Spleen (tissue), 11 donors: ENCODE measurements at regions not wholly inside any gene's neighbourhood (a gene's known extent, or its start where the extent isn't known, plus 50 kb on each side); places are given as distances from the start of the nearest gene placed in this dataset.

Experiments
- DNase-seq: peaks from one replicate; pipeline ENCODE4 v3.0.0-alpha.2; 2020
- H3K27ac ChIP-seq, 8 donors: fragments of 200-600 bp; sonication (generic) in 7 of 8; 1 replicate in 4 of 8; 2 replicates in 4 of 8; pipeline versions ENCODE4 v1.5.0 to v1.8.0; 2016 to 2021; ENCODE audit warnings: inconsistent platforms in 4 of 8, mild to moderate bottlenecking in 4 of 8, moderate library complexity in 1 of 8
- H3K27me3 ChIP-seq, 7 donors: fragments of 200-600 bp; sonication (generic) in 6 of 7; replicated peaks in 1 of 7; 1 replicate in 4 of 7; 2 replicates in 3 of 7; pipeline versions ENCODE4 v1.5.0 to v1.8.0; 2016 to 2021; ENCODE audit warnings: inconsistent platforms in 3 of 7, mild to moderate bottlenecking in 1 of 7
- H3K36me3 ChIP-seq, 6 donors: fragments of 200-600 bp; sonication (generic) in 5 of 6; 1 replicate in 4 of 6; 2 replicates in 2 of 6; pipeline versions ENCODE4 v1.5.0 to v1.8.0; 2016 to 2021; ENCODE audit warnings: inconsistent platforms in 2 of 6
- H3K4me1 ChIP-seq, 6 donors: fragments of 200-600 bp; sonication (generic) in 5 of 6; 1 replicate in 3 of 6; 2 replicates in 3 of 6; pipeline versions ENCODE4 v1.5.0 to v1.8.0; 2016 to 2021; ENCODE audit warnings: inconsistent platforms in 3 of 6
- H3K4me3 ChIP-seq, 8 donors: fragments of 200-600 bp; sonication (generic) in 7 of 8; 1 replicate in 4 of 8; 2 replicates in 4 of 8; pipeline versions ENCODE4 v1.5.0 to v1.8.0; 2016 to 2021; ENCODE audit warnings: inconsistent platforms in 4 of 8, mild to moderate bottlenecking in 4 of 8, moderate library complexity in 2 of 8
- H3K9me3 ChIP-seq, 8 donors: fragments of 200-600 bp; sonication (generic) in 7 of 8; 1 replicate in 4 of 8; 2 replicates in 4 of 8; pipeline versions ENCODE4 v1.5.0 to v1.8.0; 2016 to 2021; ENCODE audit warnings: inconsistent platforms in 4 of 8
- CTCF ChIP-seq, 11 experiments: fragments of 200-600 bp in 7 of 11; fragments of 450-650 bp in 4 of 11; sonication (generic) in 4 of 11; IDR thresholded peaks in 8 of 11; conservative IDR thresholded peaks in 3 of 11; 1 replicate in 7 of 11; 2 replicates in 4 of 11; pipeline versions ENCODE4 v1.4.0 to v1.8.0; 2016 to 2021; ENCODE audit warnings: antibody characterized with exemption in 11 of 11, inconsistent platforms in 4 of 11, mild to moderate bottlenecking in 1 of 11
- POLR2A ChIP-seq, 3 donors: fragments of 450-650 bp; IDR thresholded peaks; one replicate each; pipeline ENCODE4 v1.5.1; 2017; ENCODE audit warnings: antibody characterized with exemption in 3 of 3, mild to moderate bottlenecking in 1 of 3
- POLR2AphosphoS5 ChIP-seq, 3 donors: sonication (generic); formaldehyde crosslinking; IDR thresholded peaks; one replicate each; pipeline ENCODE4 v1.5.1; 2017; ENCODE audit warnings: antibody characterized with exemption in 3 of 3
- WGBS, 5 donors: extraction: QIAGEN DNeasy Blood & Tissue Kit in 3 of 5; methylation state at CpG; one replicate each; pipeline versions ENCODE4 v1.1.5 to v1.1.7; 2013 to 2018; 5-methylcytosine and 5-hydroxymethylcytosine counted together
- intact Hi-C: fragments of 100-400 bp; cut with DNase I; formaldehyde crosslinking; loops from one replicate; pipeline ENCODE4 v1.15.0; 2023; ENCODE audit warnings: low total_unique reads
- donor health status: healthy with polysubstance abuse.
- donor health status: DM: no; HTN: no; CAD: no; lungs with moderate emphysema.
- donor health status: DM: no; HTN: no; CAD: no.
- donor health status: Bipolar disorder and iron deficiency.
- donor health status: healthy.
- donor health status: DM: no; HTN: no; CAD: no.
- donor health status: DM: yes; HTN: yes; CAD: no.

GRCh38 chr4:112800001-112800400 is 163.1 kb downstream of the LARP7 start:
- whole genome bisulfite sequencing, 5 donors = 94 to 98% (median 95%) methylated on average over 5 of the region's 5 CpGs
- DNase-seq = no peak

DNA sequence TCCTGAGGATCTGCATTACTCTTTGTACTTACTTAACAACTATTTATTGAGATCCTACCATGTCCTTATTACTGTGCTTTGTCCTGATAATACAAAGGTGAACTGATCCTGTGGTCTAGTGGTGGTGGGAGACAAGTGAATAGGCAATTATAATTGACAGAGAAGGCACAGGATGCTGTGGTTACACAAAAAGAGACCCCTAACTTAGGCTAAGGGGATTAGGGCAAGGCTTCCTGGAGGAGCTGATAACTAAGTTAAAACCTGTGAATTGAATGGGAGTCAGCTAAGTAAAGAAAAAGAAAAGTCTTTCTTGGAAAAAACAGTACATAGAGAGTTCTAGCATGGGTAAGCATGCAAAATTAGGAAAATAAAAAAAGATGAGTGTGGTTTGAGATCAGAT is 164.4 kb downstream of the LARP7 start:
- H3K27ac ChIP-seq = no peak overlapping the region
- no peak for TF ChIP-seq CTCF (IDR thresholded peaks at IDR 0.05 in 8 of 11, conservative IDR thresholded peaks at IDR 0.05 in 3 of 11)
- no peak for TF ChIP-seq POLR2AphosphoS5 (IDR thresholded peaks at IDR 0.05)
- no peak for TF ChIP-seq POLR2A (IDR thresholded peaks at IDR 0.05)
- H3K4me1 ChIP-seq = no peaks in the 10 kb centered on the region
- H3K9me3 ChIP-seq = no peaks in the 10 kb centered on the region
- H3K27me3 ChIP-seq = no peaks in the 10 kb centered on the region
- no peaks in the 10 kb centered on the region for H3K36me3 ChIP-seq
- intact Hi-C loops = no loop called here
- no peak overlapping the region for H3K4me3 ChIP-seq
- no peak for DNase-seq

More at GRCh38 chr4:112800001-112800400, 163.1 kb downstream of the LARP7 start:
- Histone ChIP-seq H3K36me3 (no peaks in the 10 kb centered on the region), H3K4me3 (no peak overlapping the region), H3K4me1 (no peaks in the 10 kb centered on the region), H3K27ac (no peak overlapping the region), H3K9me3 (no peaks in the 10 kb centered on the region), H3K27me3 (peaks cover 0 to 6% (median 0%) of the 10 kb centered on the region in 7 donors)
- no peak for TF ChIP-seq POLR2AphosphoS5 (IDR thresholded peaks at IDR 0.05)
- TF ChIP-seq CTCF (IDR thresholded peaks at IDR 0.05 in 8 of 11, conservative IDR thresholded peaks at IDR 0.05 in 3 of 11) = no peak
- no peak for TF ChIP-seq POLR2A (IDR thresholded peaks at IDR 0.05)
- intact Hi-C loops = no loop called here

- intact Hi-C loops = no loop called here
- no peaks in the 10 kb centered on the region for H3K4me1 ChIP-seq
These were observed 165.8 kb downstream of the LARP7 start for GRCh38 chr4:112802780-112803179.

GRCh38 chr4:112807083-112807482 is 170.1 kb downstream of the LARP7 start:
- no peaks in the 10 kb centered on the region for H3K27me3 ChIP-seq
- H3K4me3 ChIP-seq = no peak overlapping the region
- WGBS, 5 donors = 49 to 74% (median 63%) methylated on average over 2 of the region's 2 CpGs
- no peaks in the 10 kb centered on the region for H3K9me3 ChIP-seq
- no peak overlapping the region for H3K27ac ChIP-seq
- DNase-seq = no peak
- H3K36me3 ChIP-seq = no peaks in the 10 kb centered on the region
- intact Hi-C loops = no loop called here
- no peaks in the 10 kb centered on the region for H3K4me1 ChIP-seq
- TF ChIP-seq POLR2AphosphoS5 (IDR thresholded peaks at IDR 0.05) (no peak), POLR2A (IDR thresholded peaks at IDR 0.05) (no peak), CTCF (IDR thresholded peaks at IDR 0.05 in 8 of 11, conservative IDR thresholded peaks at IDR 0.05 in 3 of 11) (no peak)

More at GRCh38 chr4:112802780-112803179, 165.8 kb downstream of the LARP7 start:
- no peaks in the 10 kb centered on the region for H3K27me3 ChIP-seq
- no peaks in the 10 kb centered on the region for H3K36me3 ChIP-seq
- DNase-seq = no peak
- H3K4me3 ChIP-seq = no peak overlapping the region
- no peaks in the 10 kb centered on the region for H3K9me3 ChIP-seq
- TF ChIP-seq CTCF (IDR thresholded peaks at IDR 0.05 in 8 of 11, conservative IDR thresholded peaks at IDR 0.05 in 3 of 11) = no peak
- TF ChIP-seq POLR2A (IDR thresholded peaks at IDR 0.05) = no peak
- TF ChIP-seq POLR2AphosphoS5 (IDR thresholded peaks at IDR 0.05) = no peak
- H3K27ac ChIP-seq = no peak overlapping the region
- WGBS, 5 donors = 73 to 82% (median 81%) methylated on average over 6 of the region's 6 CpGs
